CD4-positive, alpha-beta T cell (primary cell): ENCODE measurements at regions not wholly inside any gene's neighbourhood (a gene's known extent, or its start where the extent isn't known, plus 50 kb on each side); places are given as distances from the start of the nearest gene placed in this dataset.

ENCODE experiments used
- ATAC-seq: fragments of 200-7000 bp; cut with Tn5 transposase; one replicate; pipeline ENCODE4 v1.10.0; 2022; ENCODE audit warnings: mild to moderate bottlenecking; ENCODE audit not compliant: poor library complexity
- CTCF ChIA-PET: fragments of 350-600 bp; sonication (Branson Sonifier 250); formaldehyde crosslinking; loops from one replicate; lab custom pipeline; 2021; ENCODE audit warnings: antibody characterized with exemption, inconsistent platforms; lab: Charles Lee
- POLR2A ChIA-PET: fragments of 350-600 bp; sonication (Branson Sonifier 250); formaldehyde crosslinking; loops from one replicate; lab custom pipeline; 2021; ENCODE audit warnings: antibody characterized with exemption, inconsistent platforms; lab: Charles Lee
- DNase-seq, 14 experiments: peaks; one replicate each; pipeline ENCODE4 v3.0.0-alpha.2; 2013 to 2020; ENCODE audit warnings: mixed read lengths in 2 of 14
- H3K27ac ChIP-seq, 2 donors: one replicate each; pipeline versions ENCODE4 v1.5.1 to v1.7.0; 2013; ENCODE audit warnings: low read length in 2 of 2, low read depth in 1 of 2, mild to moderate bottlenecking in 1 of 2
- H3K27me3 ChIP-seq, 2 experiments: 1 replicate in 1 of 2; 2 replicates in 1 of 2; pipeline versions ENCODE4 v1.6.1 to v1.7.0; 2013; ENCODE audit warnings: low read length in 2 of 2, control low read depth in 1 of 2, mild to moderate bottlenecking in 1 of 2, moderate library complexity in 1 of 2; ENCODE audit not compliant: insufficient read depth in 2 of 2, control insufficient read depth in 1 of 2
- H3K36me3 ChIP-seq: one replicate; pipeline ENCODE4 v1.6.1; 2013; ENCODE audit warnings: low read length, control low read depth; ENCODE audit not compliant: insufficient read depth
- H3K4me1 ChIP-seq: one replicate; pipeline ENCODE4 v1.6.1; 2013; ENCODE audit warnings: low read length, control low read depth; ENCODE audit not compliant: insufficient read depth
- H3K4me3 ChIP-seq: one replicate; pipeline ENCODE4 v1.5.1; 2013; ENCODE audit warnings: mild to moderate bottlenecking, low read length, moderate library complexity
- H3K9me3 ChIP-seq, 2 experiments: 1 replicate in 1 of 2; 2 replicates in 1 of 2; pipeline versions ENCODE4 v1.6.1 to v1.7.0; 2013; ENCODE audit warnings: low read length in 2 of 2, mild to moderate bottlenecking in 2 of 2, control low read depth in 1 of 2, moderate library complexity in 1 of 2; ENCODE audit not compliant: control insufficient read depth in 1 of 2, insufficient read depth in 1 of 2
- H3K27ac Mint-ChIP-seq: one replicate; pipeline ENCODE4 v1.8.0; 2020; ENCODE audit warnings: mixed read lengths
- H3K27me3 Mint-ChIP-seq: one replicate; pipeline ENCODE4 v1.8.0; 2021; ENCODE audit warnings: mixed read lengths
- H3K36me3 Mint-ChIP-seq: one replicate; pipeline ENCODE4 v1.8.0; 2021; ENCODE audit warnings: low read depth, mixed read lengths
- H3K4me1 Mint-ChIP-seq: one replicate; pipeline ENCODE4 v1.8.0; 2021; ENCODE audit warnings: low read depth, mixed read lengths
- H3K4me3 Mint-ChIP-seq: one replicate; pipeline ENCODE4 v1.8.0; 2020; ENCODE audit warnings: mild to moderate bottlenecking, mixed read lengths
- H3K9me3 Mint-ChIP-seq: one replicate; pipeline ENCODE4 v1.8.0; 2020; ENCODE audit warnings: mixed read lengths
- CTCF ChIP-seq: fragments of 200-600 bp; IDR thresholded peaks from one replicate; pipeline ENCODE4 v1.8.0; 2022; ENCODE audit warnings: antibody characterized with exemption, mild to moderate bottlenecking
- intact Hi-C, 2 experiments: fragments of 100-400 bp; cut with DNase I in 1 of 2; cut with micrococcal nuclease in 1 of 2; formaldehyde crosslinking; loops; one replicate each; pipeline versions ENCODE4 v1.15.1 to v1.9.0; 2023 to 2025; cut with DNase I, micrococcal nuclease

- H3K9me3 ChIP-seq: no peaks in the 10 kb centered on the region
- Mint-ChIP-seq H3K4me1 (no peaks in the 10 kb centered on the region), H3K9me3 (peaks cover 10% of the 10 kb centered on the region), H3K36me3 (no peaks in the 10 kb centered on the region), H3K27ac (no peak overlapping the region), H3K27me3 (no peaks in the 10 kb centered on the region), H3K4me3 (no peak overlapping the region)
- DNase-seq: no peak
- no peaks in the 10 kb centered on the region for H3K27me3 ChIP-seq
- H3K4me1 ChIP-seq: no peaks in the 10 kb centered on the region
- intact Hi-C loops: no loop called here
- ChIA-PET CTCF (no interaction called here), POLR2A (no interaction called here)
- H3K36me3 ChIP-seq: no peaks in the 10 kb centered on the region
- TF ChIP-seq CTCF: no peak
- H3K4me3 ChIP-seq: no peak overlapping the region
- ATAC-seq: no peak
- no peak overlapping the region for H3K27ac ChIP-seq
Observed at GRCh38 chr5:144812763-144813162, 642.1 kb downstream of the KCTD16 start.

- no peak for TF ChIP-seq CTCF
- DNase-seq (no peak), ATAC-seq (no peak)
- CTCF ChIA-PET: no interaction called here
- POLR2A ChIA-PET: no interaction called here
- Mint-ChIP-seq H3K27me3 (no peaks in the 10 kb centered on the region), H3K27ac (no peak overlapping the region), H3K4me1 (no peaks in the 10 kb centered on the region), H3K9me3 (peaks cover 2% of the 10 kb centered on the region), H3K4me3 (no peak overlapping the region), H3K36me3 (no peaks in the 10 kb centered on the region)
- no peaks in the 10 kb centered on the region for H3K4me1 ChIP-seq
- peaks cover 0 to 4% of the 10 kb centered on the region in 2 experiments for H3K9me3 ChIP-seq
- H3K27ac ChIP-seq: no peak overlapping the region
- H3K36me3 ChIP-seq: no peaks in the 10 kb centered on the region
- H3K27me3 ChIP-seq: no peaks in the 10 kb centered on the region
- intact Hi-C loops: no loop called here
- no peak overlapping the region for H3K4me3 ChIP-seq
Observed at GRCh38 chr5:144800169-144800568, 629.5 kb downstream of the KCTD16 start.

- H3K4me3 ChIP-seq: no peak overlapping the region
- intact Hi-C loops: no loop called here
Observed at GRCh38 chr5:144798595-144798994, 627.9 kb downstream of the KCTD16 start.

More at GRCh38 chr5:144798595-144798994, 627.9 kb downstream of the KCTD16 start:
- TF ChIP-seq CTCF: no peak
- Histone ChIP-seq H3K27me3 (no peaks in the 10 kb centered on the region), H3K9me3 (no peaks in the 10 kb centered on the region), H3K27ac (no peak overlapping the region), H3K36me3 (no peaks in the 10 kb centered on the region), H3K4me1 (no peaks in the 10 kb centered on the region)
- Mint-ChIP-seq H3K36me3 (no peaks in the 10 kb centered on the region), H3K9me3 (peaks cover 10% of the 10 kb centered on the region), H3K27ac (no peak overlapping the region), H3K4me3 (no peak overlapping the region), H3K4me1 (no peaks in the 10 kb centered on the region), H3K27me3 (no peaks in the 10 kb centered on the region)
- ATAC-seq: no peak
- POLR2A ChIA-PET: no interaction called here
- CTCF ChIA-PET: no interaction called here
- DNase-seq: no peak
